ENCODE measurements at regions not wholly inside any gene's neighbourhood (a gene's known extent, or its start where the extent isn't known, plus 50 kb on each side); places are given as distances from the start of the nearest gene placed in this dataset.
"Not testable (repeated sequence)": the region's sequence is repeated elsewhere in the genome, so short reads cannot be mapped to it uniquely, and the experiment has no call there.

GRCh38 chr3:158026236-158026635 lies 80.0 kb downstream of the SHOX2 start:
- DNase-seq (ENCODE audit: low spot score) = no peak

- DNase-seq (ENCODE audit: low spot score) = not testable (repeated sequence)
These were observed 86.3 kb downstream of the SHOX2 start for GRCh38 chr3:158019897-158020296.

- DNase-seq (ENCODE audit: low spot score) = no peak
These were observed 87.8 kb downstream of the SHOX2 start for GRCh38 chr3:158018462-158018861.

GRCh38 chr3:158012901-158013300 lies 93.3 kb downstream of the SHOX2 start:
- DNase-seq (ENCODE audit: low spot score) = no peak

- no peak for DNase-seq (ENCODE audit: low spot score)
These were observed 100.7 kb downstream of the SHOX2 start for GRCh38 chr3:158005391-158006100.

- no peak for DNase-seq (ENCODE audit: low spot score)
These were observed 107.0 kb downstream of the SHOX2 start for GRCh38 chr3:157999246-157999645.

- DNase-seq (ENCODE audit: low spot score) = no peak
These were observed 123.9 kb downstream of the SHOX2 start for GRCh38 chr3:157982359-157982758.

- DNase-seq (ENCODE audit: low spot score) = no peak
These were observed 124.4 kb downstream of the SHOX2 start for GRCh38 chr3:157981819-157982218.

GRCh38 chr3:157979022-157979421 lies 127.2 kb downstream of the SHOX2 start:
- no peak for DNase-seq (ENCODE audit: low spot score)

GRCh38 chr3:157961665-157962064 lies 144.6 kb downstream of the SHOX2 start:
- DNase-seq (ENCODE audit: low spot score) = no peak

GRCh38 chr3:157958457-157958856 lies 147.8 kb downstream of the SHOX2 start:
- no peak for DNase-seq (ENCODE audit: low spot score)

- no peak for DNase-seq (ENCODE audit: low spot score)
These were observed 149.4 kb downstream of the SHOX2 start for GRCh38 chr3:157956850-157957249.

- no peak for DNase-seq (ENCODE audit: low spot score)
These were observed 150.0 kb downstream of the SHOX2 start for GRCh38 chr3:157956176-157956575.

GRCh38 chr3:157953565-157953964 lies 152.7 kb downstream of the SHOX2 start:
- DNase-seq (ENCODE audit: low spot score) = no peak

- no peak for DNase-seq (ENCODE audit: low spot score)
These were observed 157.4 kb downstream of the SHOX2 start for GRCh38 chr3:157948605-157949383.

GRCh38 chr3:157939166-157939565 lies 167.1 kb downstream of the SHOX2 start:
- no peak for DNase-seq (ENCODE audit: low spot score)

GRCh38 chr3:157938154-157938779 lies 168.0 kb downstream of the SHOX2 start:
- DNase-seq (ENCODE audit: low spot score) = no peak

- DNase-seq (ENCODE audit: low spot score) = no peak
These were observed 174.7 kb downstream of the SHOX2 start for GRCh38 chr3:157931517-157931916.

GRCh38 chr3:157930000-157930780 lies 176.0 kb downstream of the SHOX2 start:
- no peak for DNase-seq (ENCODE audit: low spot score)

- DNase-seq (ENCODE audit: low spot score) = no peak
These were observed 179.4 kb downstream of the SHOX2 start for GRCh38 chr3:157926822-157927221.

- no peak for DNase-seq (ENCODE audit: low spot score)
These were observed 183.6 kb downstream of the SHOX2 start for GRCh38 chr3:157922614-157923013.

- DNase-seq (ENCODE audit: low spot score) = no peak
These were observed 184.4 kb downstream of the SHOX2 start for GRCh38 chr3:157921811-157922210.
